RWPE1 (cell line): ENCODE measurements at regions not wholly inside any gene's neighbourhood (a gene's known extent, or its start where the extent isn't known, plus 50 kb on each side); places are given as distances from the start of the nearest gene placed in this dataset.

Source experiments
- CTCF ChIA-PET: fragments of 350-600 bp; sonication (Branson Sonifier 250); formaldehyde crosslinking; extraction: SDS; loops from one replicate; lab custom pipeline; 2021; lab: Yijun Ruan, JAX
- POLR2A ChIA-PET: fragments of 400-600 bp; formaldehyde crosslinking; extraction: SDS; loops from one replicate; lab custom pipeline; 2020; ENCODE audit warnings: antibody characterized with exemption; ENCODE audit not compliant: low non-redundant PET; lab: Yijun Ruan, JAX
- DNase-seq: peaks from one replicate; pipeline ENCODE4 v3.0.0; 2012; ENCODE audit warnings: low spot score
- H3K27ac ChIP-seq: fragments of 450-650 bp; 2 replicates; pipeline ENCODE4 v1.5.1; 2017
- TF ChIP-seq, protein P1 (sequence below): fragments of 450-650 bp; conservative IDR thresholded peaks from 2 replicates; pipeline ENCODE4 v1.5.1; 2017; ENCODE audit warnings: low read depth, mild to moderate bottlenecking

DNA sequence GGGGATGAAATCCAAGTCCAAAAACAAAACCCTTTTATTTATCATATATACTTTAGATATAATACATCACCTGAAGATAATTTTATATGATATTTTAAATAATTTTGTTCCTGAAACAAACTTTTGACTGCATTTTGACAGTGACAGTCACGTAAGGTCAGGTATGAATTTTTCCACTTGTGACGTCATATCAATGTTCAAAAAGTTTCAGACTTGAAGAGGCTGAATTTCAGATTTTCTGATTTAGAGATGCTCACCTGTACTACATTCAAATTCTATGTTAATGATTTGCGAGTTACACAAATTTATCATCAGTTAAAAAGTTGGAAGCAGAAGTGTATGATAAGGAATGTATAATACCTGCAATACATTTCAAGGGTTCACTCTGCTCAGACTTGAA is 136.1 kb upstream of the EPHA6 start:
- TF ChIP-seq, protein P1, sequence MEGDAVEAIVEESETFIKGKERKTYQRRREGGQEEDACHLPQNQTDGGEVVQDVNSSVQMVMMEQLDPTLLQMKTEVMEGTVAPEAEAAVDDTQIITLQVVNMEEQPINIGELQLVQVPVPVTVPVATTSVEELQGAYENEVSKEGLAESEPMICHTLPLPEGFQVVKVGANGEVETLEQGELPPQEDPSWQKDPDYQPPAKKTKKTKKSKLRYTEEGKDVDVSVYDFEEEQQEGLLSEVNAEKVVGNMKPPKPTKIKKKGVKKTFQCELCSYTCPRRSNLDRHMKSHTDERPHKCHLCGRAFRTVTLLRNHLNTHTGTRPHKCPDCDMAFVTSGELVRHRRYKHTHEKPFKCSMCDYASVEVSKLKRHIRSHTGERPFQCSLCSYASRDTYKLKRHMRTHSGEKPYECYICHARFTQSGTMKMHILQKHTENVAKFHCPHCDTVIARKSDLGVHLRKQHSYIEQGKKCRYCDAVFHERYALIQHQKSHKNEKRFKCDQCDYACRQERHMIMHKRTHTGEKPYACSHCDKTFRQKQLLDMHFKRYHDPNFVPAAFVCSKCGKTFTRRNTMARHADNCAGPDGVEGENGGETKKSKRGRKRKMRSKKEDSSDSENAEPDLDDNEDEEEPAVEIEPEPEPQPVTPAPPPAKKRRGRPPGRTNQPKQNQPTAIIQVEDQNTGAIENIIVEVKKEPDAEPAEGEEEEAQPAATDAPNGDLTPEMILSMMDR, result no peak
- no peak for DNase-seq
- no peak overlapping the region for H3K27ac ChIP-seq
- ChIA-PET POLR2A (no interaction called here), CTCF (no interaction called here)

DNA sequence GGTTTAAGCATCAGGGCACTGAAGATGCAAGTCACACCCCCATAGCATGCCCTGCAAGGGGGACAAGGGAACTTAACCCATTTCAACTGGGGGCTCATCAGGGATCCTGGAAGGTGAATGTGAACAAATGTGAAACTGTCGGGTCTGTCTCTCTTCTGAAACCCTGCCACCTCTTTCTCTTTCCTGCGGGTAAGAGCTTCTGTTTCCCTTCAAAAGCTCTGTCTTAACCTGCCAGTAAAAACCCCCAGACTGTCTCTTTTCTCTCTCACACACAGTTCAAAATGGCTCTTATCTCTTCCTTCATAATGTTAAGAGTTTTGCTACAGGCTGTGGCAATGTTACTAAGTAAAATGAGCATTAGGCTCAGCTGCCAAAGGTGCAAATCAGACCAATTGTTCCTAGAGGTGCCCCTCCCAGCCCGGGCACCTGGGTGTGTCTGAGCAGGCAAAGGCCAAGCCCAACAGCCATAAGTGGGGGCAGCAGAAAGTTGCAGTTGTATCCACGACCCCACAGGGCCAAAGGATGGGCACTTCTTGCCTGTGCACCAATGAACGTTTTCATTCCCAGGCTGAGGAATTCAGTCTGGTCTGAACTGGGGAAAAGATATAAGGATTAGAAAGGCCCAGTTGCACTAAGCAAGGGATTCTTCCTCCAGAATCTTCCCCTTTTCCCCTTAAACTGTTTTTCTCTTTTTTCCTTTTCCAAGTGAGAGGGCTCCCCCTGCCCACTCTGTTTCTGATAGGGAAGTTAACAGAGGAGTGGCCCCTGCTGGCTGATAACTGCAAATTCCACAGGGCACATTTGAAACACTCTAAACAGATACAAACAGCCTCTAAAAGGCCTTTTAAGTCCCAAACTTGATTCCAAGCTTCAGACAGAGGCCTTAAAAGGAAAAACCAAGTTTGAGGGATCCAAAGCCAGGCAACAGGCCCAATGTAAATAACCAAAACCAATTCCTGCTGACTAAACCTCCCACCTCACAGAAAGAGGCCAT is 113.8 kb upstream of the EPHA6 start:
- ChIA-PET CTCF (interaction anchor here (0.6 kb wide), 1 partner anchor 57 kb away, joined by 3 read pairs; no protein-coding TSS in a partner anchor), POLR2A (no interaction called here)
- DNase-seq, result no peak
- TF ChIP-seq, protein P1, result no peak
- no peak overlapping the region for H3K27ac ChIP-seq

DNA sequence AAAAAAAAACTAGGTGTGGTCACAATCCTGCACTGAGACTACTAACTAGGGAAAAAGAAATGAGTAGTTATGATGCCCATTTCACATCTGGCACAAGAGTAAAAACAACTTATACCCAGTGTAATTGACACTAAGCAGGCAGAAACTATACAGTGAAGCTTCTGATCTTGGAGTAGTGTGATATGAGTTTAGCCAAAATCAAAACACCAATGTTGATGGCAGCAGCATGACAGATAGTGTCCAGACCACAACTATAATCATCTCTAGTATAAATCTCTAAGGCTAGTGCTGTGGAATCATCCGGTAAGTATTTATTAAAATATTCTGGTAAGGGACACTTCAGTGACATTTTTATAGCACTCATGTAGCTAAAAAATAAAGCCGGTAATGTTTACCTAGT is 108.5 kb upstream of the EPHA6 start:
- no peak overlapping the region for H3K27ac ChIP-seq
- DNase-seq, result no peak
- CTCF ChIA-PET, result no interaction called here
- TF ChIP-seq, protein P1, result no peak
- POLR2A ChIA-PET, result no interaction called here

DNA sequence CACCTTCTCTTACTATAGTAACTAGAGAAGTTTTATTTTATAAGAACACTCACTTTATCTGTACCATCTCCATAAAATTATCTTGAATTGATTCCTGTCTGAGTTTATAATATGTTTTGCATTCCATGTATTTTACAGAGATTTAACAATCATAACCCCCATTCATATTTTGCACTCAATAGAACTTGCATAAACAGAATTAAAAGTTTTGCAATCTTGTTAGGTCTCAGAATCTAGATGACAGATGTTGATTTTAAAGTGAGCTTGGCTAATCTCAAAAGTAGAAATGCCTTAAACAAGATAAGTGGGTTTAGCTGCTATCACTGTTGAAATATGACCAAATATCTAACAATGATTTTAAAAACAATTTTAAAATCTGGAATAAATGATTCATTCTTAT is 107.9 kb upstream of the EPHA6 start:
- TF ChIP-seq, protein P1, result no peak
- H3K27ac ChIP-seq, result no peak overlapping the region
- DNase-seq, result no peak
- POLR2A ChIA-PET, result no interaction called here
- CTCF ChIA-PET, result no interaction called here

DNA sequence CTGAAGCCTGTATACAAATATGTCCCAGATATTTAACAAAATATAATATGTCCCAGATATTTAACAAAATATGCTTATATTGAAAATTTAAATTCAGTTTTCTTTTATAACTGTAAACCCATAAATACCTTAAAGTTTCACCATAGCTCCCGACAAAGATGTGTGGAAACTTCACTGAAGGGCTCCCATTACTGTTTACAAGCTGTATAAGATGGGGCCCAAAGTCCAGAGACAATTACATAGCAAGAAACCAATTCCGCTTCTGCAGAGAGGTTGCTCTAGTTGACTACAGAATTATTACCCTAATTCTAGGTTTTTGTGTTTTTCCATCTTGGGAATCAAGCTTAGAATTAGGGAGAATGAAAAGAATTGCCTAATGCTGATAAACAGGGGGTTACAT is 102.6 kb upstream of the EPHA6 start:
- CTCF ChIA-PET, result no interaction called here

DNA sequence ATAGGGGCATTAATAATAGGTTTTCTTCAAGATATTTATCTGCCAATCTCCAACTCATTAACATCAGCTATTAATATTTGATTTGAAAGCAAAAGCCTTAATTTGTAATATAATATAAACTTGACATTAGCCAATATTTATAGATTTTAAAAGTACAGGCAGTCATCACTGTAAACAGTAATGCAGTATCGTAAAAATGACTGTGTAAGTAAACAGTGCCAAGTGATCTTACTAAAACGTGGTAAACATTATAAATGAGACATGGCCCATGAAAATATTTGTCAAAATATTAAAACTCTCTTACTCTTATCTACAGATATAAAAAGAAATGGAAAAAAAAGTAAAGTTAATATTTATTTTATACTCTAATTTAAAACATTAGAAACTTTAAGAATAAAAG is 101.6 kb upstream of the EPHA6 start:
- TF ChIP-seq, protein P1, result no peak
- ChIA-PET CTCF (no interaction called here), POLR2A (no interaction called here)
- H3K27ac ChIP-seq, result no peak overlapping the region
- DNase-seq, result no peak

More for the DNA sequence above, 102.6 kb upstream of the EPHA6 start:
- no peak for DNase-seq
- TF ChIP-seq, protein P1, result no peak
- POLR2A ChIA-PET, result no interaction called here
- no peak overlapping the region for H3K27ac ChIP-seq
